ENCODE measurements at regions not wholly inside any gene's neighbourhood (a gene's known extent, or its start where the extent isn't known, plus 50 kb on each side); places are given as distances from the start of the nearest gene placed in this dataset.

GRCh38 chr10:58885146-58885545 lies 291.3 kb upstream of the PHYHIPL start:
- no TSS peak for BruUV-seq (replicated peaks)
- no peak overlapping the region for H3K27ac ChIP-seq (ENCODE audit: low read length)
- no peak overlapping the region for H3K9ac ChIP-seq (ENCODE audit: low read length)
- 0 out of 2 replicates have a peak, but pooled peaks cover 3% of the 10 kb centered on the region for H3K9me2 ChIP-seq (replicated peaks; ENCODE audit: low read length)
- no peaks in the 10 kb centered on the region for H3K36me3 ChIP-seq (ENCODE audit: low read depth, low read length)
- ATAC-seq = no peak
- intact Hi-C loops (cut with micrococcal nuclease) = no loop called here
- CTCF ChIA-PET = no interaction called here
- DNase-seq = no peak
- H3F3A ChIP-seq (ENCODE audit: low read length, unreplicated experiment) = no peaks in the 10 kb centered on the region
- peaks cover under 1% of the 10 kb centered on the region; the same call in 1 of the 2 replicates for H3K4me1 ChIP-seq (ENCODE audit: insufficient read depth, low read length)
- no peak overlapping the region for H2AFZ ChIP-seq (ENCODE audit: low read length)
- TF ChIP-seq EZH2 (IDR thresholded peaks at IDR 0.05; ENCODE audit: low read length, unreplicated experiment) (no peak), EZH2phosphoT487 (IDR thresholded peaks at IDR 0.05; ENCODE audit: borderline replicate concordance, low read length) (no peak)
- TF ChIP-seq, protein P1, sequence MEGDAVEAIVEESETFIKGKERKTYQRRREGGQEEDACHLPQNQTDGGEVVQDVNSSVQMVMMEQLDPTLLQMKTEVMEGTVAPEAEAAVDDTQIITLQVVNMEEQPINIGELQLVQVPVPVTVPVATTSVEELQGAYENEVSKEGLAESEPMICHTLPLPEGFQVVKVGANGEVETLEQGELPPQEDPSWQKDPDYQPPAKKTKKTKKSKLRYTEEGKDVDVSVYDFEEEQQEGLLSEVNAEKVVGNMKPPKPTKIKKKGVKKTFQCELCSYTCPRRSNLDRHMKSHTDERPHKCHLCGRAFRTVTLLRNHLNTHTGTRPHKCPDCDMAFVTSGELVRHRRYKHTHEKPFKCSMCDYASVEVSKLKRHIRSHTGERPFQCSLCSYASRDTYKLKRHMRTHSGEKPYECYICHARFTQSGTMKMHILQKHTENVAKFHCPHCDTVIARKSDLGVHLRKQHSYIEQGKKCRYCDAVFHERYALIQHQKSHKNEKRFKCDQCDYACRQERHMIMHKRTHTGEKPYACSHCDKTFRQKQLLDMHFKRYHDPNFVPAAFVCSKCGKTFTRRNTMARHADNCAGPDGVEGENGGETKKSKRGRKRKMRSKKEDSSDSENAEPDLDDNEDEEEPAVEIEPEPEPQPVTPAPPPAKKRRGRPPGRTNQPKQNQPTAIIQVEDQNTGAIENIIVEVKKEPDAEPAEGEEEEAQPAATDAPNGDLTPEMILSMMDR (conservative IDR thresholded peaks at IDR 0.05; ENCODE audit: low read depth, low read length) = no peak
- H3K4me3 ChIP-seq (ENCODE audit: low read length) = no peak overlapping the region
- POLR2A ChIA-PET (ENCODE audit: unreplicated experiment) = no interaction called here
- H3K9me3 ChIP-seq (ENCODE audit: low read length) = no peaks in the 10 kb centered on the region
- H3K27me3 ChIP-seq (ENCODE audit: low read length) = no peaks in the 10 kb centered on the region
- H4K20me1 ChIP-seq (ENCODE audit: low read length) = no peaks in the 10 kb centered on the region
- H3K4me2 ChIP-seq (ENCODE audit: low read length) = no peak overlapping the region
- H3K79me2 ChIP-seq (ENCODE audit: low read length) = no peaks in the 10 kb centered on the region

DNA sequence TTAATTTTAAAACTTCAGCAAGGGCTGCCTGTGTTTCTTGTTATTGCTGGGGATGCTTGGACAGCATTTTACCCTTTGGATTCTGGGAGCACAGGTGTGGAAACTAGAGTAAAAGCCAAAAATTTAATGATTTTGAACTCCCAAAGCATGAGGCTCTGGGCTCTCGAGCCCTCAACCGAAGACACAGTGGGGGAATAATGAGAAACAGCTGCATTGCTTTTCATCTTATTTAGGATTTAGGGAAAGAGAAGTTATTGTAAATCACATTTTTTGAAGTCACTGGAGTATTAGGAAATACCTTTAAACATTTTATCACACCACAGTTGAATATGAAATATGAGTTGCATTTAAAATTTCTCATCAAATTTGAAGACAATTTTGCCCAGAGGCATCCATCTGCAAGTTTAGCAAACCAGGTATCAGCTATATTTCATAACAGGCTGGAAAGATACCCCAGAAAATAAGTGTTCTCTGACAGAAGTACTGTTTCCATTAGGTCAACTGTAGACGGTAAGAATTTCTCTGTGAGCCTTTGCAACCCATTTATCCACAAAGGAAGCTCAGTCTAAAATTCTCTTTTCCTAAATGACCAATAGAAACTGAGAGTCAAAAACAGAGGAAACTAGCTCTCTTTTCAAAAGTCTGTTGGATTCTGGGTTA lies 290.6 kb upstream of the PHYHIPL start:
- ATAC-seq (no peak), DNase-seq (no peak)
- Histone ChIP-seq H3K9ac (ENCODE audit: low read length) (no peak overlapping the region), H3K9me2 (replicated peaks; ENCODE audit: low read length) (0 out of 2 replicates have a peak, but pooled peaks cover 3% of the 10 kb centered on the region), H3K4me2 (ENCODE audit: low read length) (no peak overlapping the region), H3K4me1 (ENCODE audit: insufficient read depth, low read length) (peaks cover 6% of the 10 kb centered on the region; the same call in 1 of the 2 replicates), H3K36me3 (ENCODE audit: low read depth, low read length) (no peaks in the 10 kb centered on the region), H3K9me3 (ENCODE audit: low read length) (no peaks in the 10 kb centered on the region), H4K20me1 (ENCODE audit: low read length) (no peaks in the 10 kb centered on the region), H2AFZ (ENCODE audit: low read length) (no peak overlapping the region), H3K27ac (ENCODE audit: low read length) (no peak overlapping the region), H3F3A (ENCODE audit: low read length, unreplicated experiment) (no peaks in the 10 kb centered on the region), H3K27me3 (ENCODE audit: low read length) (no peaks in the 10 kb centered on the region), H3K4me3 (ENCODE audit: low read length) (no peak overlapping the region), H3K79me2 (ENCODE audit: low read length) (no peaks in the 10 kb centered on the region)
- TF ChIP-seq EZH2 (IDR thresholded peaks at IDR 0.05; ENCODE audit: low read length, unreplicated experiment) = no peak
- TF ChIP-seq, protein P1 (conservative IDR thresholded peaks at IDR 0.05; ENCODE audit: low read depth, low read length) = no peak
- no peak for TF ChIP-seq EZH2phosphoT487 (IDR thresholded peaks at IDR 0.05; ENCODE audit: borderline replicate concordance, low read length)
- BruUV-seq (replicated peaks) = no TSS peak
- ChIA-PET POLR2A (ENCODE audit: unreplicated experiment) (no interaction called here), CTCF (no interaction called here)
- intact Hi-C loops (cut with micrococcal nuclease) = no loop called here

GRCh38 chr10:58886406-58886805 lies 290.0 kb upstream of the PHYHIPL start:
- Histone ChIP-seq H3F3A (ENCODE audit: low read length, unreplicated experiment) (no peaks in the 10 kb centered on the region), H3K4me2 (ENCODE audit: low read length) (no peak overlapping the region), H3K9me2 (replicated peaks; ENCODE audit: low read length) (0 out of 2 replicates have a peak, but pooled peaks cover 3% of the 10 kb centered on the region), H3K27ac (ENCODE audit: low read length) (no peak overlapping the region), H3K9ac (ENCODE audit: low read length) (no peak overlapping the region), H4K20me1 (ENCODE audit: low read length) (no peaks in the 10 kb centered on the region), H3K9me3 (ENCODE audit: low read length) (no peaks in the 10 kb centered on the region), H3K36me3 (ENCODE audit: low read depth, low read length) (no peaks in the 10 kb centered on the region), H3K4me3 (ENCODE audit: low read length) (no peak overlapping the region), H3K79me2 (ENCODE audit: low read length) (no peaks in the 10 kb centered on the region), H3K4me1 (ENCODE audit: insufficient read depth, low read length) (peaks cover 6% of the 10 kb centered on the region; the same call in 1 of the 2 replicates), H2AFZ (ENCODE audit: low read length) (no peak overlapping the region), H3K27me3 (ENCODE audit: low read length) (no peaks in the 10 kb centered on the region)
- no TSS peak for BruUV-seq (replicated peaks)
- POLR2A ChIA-PET (ENCODE audit: unreplicated experiment) = no interaction called here
- ATAC-seq (no peak), DNase-seq (no peak)
- CTCF ChIA-PET = no interaction called here
- intact Hi-C loops (cut with micrococcal nuclease) = no loop called here
- no peak for TF ChIP-seq EZH2 (IDR thresholded peaks at IDR 0.05; ENCODE audit: low read length, unreplicated experiment)

Data from PC-3 (cell line).